NCI-H146 treated with DMSO at 0.1 percent for 48 hours (cell line): ENCODE measurements at regions not wholly inside any gene's neighbourhood (a gene's known extent, or its start where the extent isn't known, plus 50 kb on each side); places are given as distances from the start of the nearest gene placed in this dataset.

Experiments used
- DNase-seq: peaks from one replicate; lab custom pipeline; 2025; ENCODE audit not compliant: unreplicated experiment; lab: John Stamatoyannopoulos, UW

DNA sequence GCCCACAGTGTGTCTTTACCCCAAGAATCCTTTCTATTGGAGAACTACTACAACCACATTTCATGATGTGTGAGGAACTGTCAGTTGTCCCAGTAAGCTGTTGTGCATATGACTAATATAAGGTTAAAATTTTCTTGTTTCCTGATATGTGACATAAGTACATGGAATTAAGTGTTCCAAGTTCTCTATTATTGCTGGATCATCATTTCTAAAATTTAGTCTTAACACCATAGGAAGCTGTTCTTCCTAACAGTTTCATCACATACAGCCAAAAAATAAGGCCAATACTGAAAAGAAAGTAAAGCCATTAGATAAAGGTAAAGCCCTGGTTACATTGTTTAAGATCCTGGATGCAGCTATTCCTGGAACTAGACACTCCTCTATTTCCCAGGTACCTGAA is 620.9 kb upstream of the CDH8 start:
- DNase-seq = no peak

DNA sequence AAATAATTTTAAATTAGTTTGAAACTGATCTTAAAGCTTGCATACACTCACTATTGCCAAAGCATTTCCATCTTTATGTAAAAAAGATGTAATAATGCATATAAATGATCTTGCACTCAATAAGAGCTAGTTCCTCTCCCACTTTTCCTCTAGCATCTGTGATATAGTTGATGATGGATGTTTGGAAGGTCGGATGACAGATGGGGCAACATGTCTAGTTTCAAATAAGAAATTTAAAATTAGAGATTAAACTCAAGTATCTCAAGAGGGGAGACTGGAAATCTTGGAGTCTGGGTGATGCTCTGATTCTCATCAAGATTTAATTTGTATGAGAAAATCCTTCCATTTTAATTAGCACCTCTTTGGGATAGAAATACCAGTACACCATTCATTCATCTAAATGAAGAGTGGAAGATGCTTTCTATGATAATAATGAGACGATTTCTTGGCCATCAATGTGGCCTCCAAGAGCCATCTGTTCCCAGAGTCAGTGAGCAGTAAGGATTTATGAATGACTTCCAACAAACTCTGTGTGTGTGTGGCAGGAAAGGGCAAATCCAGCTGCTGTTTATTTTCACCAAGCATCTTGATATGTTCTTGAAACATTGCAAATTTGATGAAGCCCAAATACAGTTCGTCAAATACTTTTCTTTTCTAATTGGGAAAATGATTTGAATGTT is 616.3 kb upstream of the CDH8 start:
- no peak for DNase-seq

DNA sequence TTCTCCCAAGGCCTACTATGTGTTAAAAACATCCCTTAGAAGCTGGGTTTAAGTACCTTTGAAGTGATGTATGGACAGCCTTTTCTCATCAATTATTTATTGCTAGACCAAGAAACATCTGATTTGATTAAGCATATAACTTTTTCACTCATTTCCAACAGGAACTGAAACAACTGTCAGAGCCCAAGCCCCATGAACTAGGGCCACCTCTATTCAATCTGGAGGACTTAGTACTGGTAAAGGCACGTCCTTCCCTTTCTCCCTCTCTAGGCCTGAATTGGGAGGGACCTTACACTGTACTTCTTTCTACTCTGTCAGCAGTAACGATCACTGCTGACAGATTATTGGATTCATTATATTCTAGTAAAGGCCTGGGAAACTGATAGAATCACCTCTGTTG is 612.0 kb upstream of the CDH8 start:
- DNase-seq = no peak

DNA sequence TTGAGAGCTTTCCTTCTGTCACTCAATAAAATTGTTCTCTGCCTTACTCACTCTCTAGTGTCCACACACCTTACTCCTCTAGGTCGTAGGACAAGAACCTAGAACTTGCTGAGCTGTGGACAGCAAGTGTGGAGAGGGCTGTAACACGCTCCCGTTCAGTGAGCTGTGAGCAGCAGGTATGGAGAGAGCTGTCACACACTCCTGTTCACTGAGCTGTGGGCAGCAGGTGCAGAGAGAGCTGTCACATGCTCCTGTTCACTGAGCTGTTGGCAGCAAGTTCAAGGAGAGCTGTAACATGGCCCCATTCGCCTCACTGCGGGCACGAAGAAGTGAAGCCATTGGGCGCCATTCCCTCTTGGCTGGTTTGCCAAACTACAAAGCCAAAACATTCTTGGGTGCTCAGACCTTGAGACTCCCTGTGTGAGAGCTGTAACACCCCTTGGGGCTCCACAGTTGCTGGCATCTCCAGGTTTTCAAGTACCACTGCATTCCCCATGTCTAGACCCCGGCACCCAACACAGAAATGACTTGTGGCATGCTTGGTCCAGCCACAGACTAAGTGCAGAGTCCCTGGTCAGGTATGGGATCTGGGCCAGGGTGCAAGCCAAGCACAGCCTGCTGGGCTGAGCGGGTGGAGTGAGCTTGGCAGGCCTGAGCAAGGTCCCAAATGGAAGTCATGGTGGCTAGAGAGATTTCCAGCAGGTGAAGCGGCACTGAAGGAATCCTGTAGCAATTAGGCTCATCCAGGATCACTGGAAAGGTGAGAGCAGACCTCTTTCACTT is 608.0 kb upstream of the CDH8 start:
- DNase-seq = no peak

DNA sequence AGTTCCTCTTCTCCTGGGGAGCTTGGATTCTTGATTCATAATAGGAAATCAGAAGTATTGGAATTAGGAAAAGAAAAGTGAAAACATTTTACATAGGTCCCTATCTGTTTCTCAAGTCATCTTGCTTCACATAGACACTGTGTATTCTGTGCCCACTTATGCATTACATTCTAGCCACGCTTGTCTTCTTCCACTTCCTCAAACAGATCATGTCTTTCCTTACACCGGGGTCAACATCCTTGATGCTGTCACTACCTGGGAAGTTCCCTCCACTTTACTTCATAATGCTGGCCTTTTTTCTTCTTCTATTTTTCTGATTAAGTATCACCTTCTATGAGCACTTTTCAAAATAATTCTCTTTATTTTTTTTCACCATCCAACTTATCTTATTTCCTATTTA is 606.4 kb upstream of the CDH8 start:
- DNase-seq = no peak

DNA sequence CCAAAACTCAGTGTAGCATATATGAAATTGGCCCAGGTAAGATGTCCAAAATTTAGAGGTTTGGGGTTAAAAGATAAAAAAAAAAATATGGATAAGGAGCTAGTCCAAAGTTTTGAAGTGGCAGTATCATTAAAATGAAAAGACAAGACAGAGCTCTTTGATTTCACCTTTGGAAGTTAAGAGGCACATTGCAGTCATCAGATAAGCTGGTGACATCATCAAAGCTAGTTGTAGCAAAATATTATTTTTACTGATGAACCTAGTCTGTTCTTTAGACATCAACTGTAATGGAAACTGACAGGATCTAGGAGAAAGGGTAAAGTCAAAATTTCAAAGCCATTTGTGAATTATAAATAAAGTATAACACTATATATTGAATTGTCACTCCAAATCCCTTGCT is 603.7 kb upstream of the CDH8 start:
- no peak for DNase-seq

DNA sequence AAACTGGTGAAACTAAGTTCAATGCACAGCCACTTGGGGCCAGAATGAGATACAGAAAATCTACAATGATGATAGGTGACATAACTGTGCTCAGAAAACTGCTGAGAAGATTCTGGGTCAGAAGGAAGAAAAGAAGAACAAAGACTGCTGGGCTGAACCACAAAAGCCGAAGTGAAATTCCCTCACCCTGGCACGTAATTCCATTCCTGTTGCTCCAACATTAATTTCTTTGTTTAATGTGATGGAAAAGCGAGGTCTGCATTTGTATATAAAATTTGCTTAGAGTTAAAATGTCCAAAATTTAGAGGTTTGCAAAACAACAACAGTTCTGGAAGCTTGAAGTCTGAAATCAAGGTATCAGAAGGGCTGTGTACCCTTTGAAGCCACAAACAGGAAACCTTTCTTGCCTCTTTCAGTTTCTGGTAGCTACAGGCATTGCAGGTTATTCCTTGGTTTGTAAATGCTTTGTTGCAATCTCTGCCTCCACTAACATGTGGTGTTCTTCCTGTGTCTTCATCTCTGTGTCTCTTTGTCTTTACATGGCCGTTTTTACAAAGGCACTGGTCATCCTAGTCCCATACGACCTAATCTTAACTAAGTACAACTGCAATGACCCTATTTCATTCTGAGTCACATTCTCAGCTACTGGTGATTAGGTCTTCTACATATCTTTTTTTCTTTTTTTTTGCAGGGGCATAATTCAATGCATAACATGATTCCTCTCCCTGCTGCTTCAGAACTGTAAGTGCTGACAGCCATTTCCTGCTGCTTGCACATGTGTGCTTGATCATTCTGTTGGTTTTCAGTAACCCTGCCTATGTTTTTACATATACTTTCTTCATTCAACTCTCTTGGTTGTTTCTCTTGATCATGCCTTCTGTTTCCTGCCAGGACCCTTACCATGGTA is 603.0 kb upstream of the CDH8 start:
- no peak for DNase-seq

DNA sequence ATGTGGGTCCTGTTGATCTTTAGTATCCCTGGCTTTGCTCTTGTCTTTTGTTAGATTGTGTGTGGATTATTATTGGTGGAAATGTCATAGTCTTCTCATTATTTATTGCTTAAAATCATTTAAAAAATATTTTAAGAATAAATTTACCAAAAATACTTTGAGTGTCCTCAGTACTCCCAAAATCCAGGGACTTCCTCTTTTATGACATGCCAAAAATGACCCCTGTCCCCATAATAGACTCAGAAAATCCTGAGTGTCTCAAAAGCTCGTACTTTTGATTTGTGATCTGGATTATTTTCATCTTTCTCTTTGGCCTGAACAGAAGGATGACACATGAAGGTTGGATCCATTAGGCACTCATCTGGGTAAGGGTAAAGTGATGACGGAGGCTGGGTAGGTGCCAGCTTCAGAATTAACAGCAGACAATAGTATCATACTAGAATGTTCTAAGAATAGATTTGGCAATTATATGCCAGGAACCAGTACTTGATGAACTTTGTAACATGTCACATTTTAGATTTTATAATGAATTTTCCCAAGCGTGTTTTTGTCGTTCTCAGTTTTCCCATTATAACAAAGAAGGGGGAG is 602.2 kb upstream of the CDH8 start:
- no peak for DNase-seq

DNA sequence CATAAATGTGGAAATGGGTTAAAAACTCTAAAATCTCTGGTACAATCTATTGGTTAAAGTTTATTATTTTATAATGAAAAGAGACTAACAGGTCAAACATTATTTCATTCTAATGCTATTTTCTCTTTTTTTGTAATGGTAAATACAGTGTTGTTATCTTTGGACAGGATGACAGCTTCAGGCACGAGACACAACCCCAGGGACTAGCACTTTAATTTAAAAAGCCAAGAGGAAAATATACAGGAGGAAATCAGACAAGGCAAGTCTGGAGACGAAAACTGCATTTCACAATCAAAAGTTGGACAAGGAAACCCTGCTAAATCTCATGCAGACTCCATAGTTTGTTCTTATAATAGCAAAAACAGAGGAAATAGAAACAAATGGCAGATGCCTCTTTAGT is 589.1 kb upstream of the CDH8 start:
- no peak for DNase-seq

DNA sequence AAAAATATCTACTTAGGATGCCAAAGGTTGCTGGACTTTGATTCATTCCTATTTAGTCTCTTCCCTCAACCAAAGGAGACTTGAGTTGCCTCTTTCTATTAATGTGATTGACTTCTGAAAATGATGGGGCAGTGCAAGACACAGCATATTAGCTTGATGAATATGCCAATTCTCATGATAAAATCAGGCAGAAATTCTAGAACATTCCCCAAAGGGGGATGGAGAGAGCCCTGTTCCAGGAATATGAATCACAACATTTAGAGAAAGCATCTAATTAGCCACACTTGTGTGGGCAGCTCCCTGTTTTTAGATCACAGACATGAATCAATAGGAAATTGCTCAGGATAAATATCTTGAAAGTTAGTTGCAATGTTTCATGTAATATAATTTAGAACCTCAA is 584.0 kb upstream of the CDH8 start:
- no peak for DNase-seq

DNA sequence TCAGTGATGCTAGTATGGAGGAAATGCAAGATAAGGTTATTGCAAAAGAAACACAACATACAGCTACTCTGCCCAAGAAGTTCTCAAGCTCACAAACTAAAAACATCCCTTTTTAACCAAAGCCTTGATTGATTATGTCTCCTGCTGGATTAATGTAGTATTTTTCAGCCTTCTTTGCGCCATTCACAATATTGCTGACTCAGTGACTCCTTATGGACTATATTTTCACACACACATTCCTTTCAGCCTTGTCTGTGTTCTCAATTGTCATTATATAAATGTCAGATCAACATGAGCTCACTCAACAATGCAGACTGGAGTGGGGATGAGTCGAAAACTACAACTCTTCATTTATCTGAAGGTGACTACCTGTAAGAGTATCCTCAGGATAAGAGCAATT is 579.3 kb upstream of the CDH8 start:
- DNase-seq = no peak

DNA sequence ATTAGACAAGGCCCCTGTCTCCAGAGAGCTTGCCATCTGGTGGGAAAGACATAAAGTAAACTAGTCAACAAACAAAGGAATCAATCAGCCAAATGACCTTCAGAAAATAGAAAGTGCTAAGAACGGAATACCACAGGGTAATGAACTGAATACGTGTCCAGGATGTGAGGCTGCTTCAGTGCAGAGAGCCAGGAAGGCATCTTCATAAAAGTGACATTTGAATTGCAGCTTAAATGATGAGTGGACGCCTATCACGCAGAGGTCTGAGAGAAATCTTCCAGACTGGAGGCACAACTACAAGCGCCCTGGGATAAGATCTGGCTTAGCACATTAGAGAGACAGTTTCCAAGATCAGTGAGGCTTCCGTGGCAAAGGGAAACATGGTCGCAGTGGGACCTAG is 574.1 kb upstream of the CDH8 start:
- DNase-seq = no peak

DNA sequence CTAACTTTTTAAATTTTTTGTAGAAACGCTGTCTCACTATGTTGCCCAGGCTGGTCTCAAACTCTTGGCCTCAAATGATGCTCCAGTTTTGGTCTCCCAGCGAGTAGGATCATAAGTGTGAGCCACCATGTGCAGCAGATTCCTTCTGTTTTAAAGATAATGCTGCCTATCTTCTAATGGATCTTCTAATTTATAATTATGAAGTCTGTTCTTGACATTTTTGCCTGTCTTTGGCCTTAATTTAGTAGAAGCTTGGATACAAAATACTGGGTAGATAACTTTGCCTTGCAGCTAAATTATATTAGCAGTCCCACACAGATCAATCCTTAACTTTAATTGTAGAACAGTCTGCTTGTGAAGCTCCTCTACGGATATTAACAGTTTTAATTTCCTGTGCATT is 566.6 kb upstream of the CDH8 start:
- DNase-seq = no peak

DNA sequence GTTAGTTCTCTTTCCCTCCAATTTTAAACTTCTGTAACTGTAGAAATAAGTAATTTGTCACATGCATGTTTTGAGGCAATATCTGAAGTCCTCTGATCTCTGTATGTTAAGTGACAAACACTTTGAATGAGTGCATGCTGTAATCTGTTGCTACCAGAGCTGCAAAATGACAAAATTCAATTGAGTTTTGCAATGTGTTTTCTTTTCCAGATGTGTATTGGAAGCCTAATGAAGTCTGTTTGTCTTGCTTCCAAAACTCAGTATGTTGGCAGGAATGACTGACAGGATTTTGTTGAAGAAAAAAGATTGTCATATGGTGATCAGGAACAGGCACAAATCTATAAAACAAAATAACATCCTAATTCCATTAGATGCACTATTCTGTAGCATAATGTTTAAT is 561.6 kb upstream of the CDH8 start:
- no peak for DNase-seq

DNA sequence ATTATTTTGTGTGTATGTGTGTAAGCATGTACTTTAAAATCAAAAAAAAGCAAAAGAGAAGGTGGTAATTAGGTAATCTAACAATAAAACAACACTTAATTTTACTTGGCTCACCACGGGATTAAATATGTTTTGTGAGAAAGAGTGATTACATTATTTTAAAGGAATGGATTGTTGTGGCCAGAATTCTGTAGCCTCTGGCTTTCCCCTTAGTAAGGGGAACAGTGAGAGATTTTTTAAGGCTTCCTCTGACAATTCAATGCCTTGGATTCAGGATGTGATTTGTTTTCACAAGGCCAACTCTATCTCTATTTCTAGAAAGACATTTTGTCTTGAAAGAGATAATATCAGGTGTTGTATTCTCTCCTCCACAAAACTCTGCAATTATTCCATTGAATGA is 560.3 kb upstream of the CDH8 start:
- no peak for DNase-seq

DNA sequence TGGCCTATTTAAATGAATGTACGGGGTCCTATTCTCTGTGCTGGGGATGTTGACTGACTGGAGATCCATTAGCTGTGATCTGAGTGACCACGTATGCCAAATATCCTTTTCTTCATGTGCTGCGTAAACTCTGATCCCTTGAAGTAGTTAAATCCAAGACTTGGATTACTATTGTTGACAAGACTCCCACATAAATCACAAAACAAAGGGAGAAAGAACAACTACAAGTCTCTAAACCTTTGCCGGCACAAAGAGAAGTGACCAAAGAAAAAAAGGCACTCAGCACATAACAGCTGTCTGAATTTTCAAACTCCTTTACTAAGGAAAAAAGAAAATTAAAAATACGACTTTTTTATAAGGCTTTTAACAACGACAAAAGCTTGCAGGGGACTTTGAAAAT is 559.9 kb upstream of the CDH8 start:
- DNase-seq = no peak

DNA sequence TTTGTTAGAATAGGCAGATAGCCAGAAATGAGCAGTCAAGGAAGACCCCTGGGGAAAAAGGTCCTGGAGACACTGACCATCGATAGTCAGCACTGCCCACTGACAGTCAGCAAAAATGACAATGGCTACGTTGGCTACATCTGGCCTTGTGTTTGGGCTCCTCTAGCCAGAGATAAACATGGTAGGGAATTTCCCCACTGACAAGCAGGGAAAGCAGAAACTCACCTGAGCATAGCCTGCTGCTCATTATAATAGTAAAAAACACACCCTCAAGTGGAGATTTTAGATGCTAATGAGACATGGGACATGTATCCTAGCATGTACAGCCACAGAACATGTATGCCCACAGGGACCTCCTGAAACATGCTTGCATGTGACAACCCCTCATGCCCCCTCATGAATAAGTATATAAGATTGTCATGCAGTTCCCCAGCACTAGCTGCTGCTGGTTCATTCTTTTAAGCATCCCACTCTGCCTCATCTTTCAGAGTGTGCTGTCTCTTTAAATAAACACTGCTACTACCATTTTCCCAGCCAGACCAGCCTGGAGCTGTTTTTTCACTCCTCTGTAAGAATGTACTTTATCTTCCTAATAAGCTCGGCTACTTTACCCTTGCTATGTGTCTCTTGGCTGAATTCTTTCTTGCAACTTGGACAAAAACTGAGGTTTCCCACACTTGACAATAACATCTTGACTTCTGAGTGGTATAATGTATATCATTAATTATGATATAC is 550.1 kb upstream of the CDH8 start:
- no peak for DNase-seq

DNA sequence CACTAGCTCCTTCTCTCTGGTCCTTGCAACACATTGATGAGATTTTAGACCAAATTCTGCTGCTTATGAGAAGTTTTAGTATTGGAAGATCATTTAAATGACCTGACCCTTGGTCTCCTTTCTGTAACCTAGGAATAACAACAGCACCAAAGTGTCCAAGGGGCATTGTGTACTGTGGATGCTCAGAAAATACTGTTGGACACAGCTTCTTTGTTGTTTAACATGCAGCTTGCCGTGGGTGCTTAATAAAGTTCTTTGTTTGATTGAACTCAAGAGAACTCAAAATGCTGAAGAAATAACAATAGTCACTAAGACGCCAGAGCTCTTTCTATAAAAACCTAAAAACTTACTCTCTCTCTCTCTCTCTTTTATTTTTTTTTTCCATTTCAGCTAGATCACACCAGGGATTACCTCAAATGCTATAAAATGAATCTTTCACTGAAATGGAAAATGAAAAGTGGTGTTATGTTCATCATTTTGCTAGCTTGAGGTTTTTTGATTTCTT is 548.9 kb upstream of the CDH8 start:
- no peak for DNase-seq

DNA sequence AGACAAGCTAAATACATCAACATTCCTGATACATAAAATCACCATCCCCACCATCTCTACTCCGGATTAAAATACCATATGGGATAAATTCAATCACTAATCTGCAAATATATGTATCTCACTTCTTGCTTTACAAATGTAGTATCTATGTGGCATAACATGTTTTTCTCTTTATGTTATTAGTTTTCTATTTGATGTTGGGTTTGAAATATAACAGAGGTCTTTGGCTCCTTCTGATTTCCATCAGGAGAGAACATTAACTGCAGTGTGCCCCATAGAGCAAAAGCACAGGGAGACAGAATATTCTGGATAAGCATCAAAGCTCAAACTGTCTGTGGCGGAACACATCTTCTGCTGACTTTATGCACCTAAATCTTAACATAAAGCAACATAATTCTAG is 547.2 kb upstream of the CDH8 start:
- DNase-seq = no peak

DNA sequence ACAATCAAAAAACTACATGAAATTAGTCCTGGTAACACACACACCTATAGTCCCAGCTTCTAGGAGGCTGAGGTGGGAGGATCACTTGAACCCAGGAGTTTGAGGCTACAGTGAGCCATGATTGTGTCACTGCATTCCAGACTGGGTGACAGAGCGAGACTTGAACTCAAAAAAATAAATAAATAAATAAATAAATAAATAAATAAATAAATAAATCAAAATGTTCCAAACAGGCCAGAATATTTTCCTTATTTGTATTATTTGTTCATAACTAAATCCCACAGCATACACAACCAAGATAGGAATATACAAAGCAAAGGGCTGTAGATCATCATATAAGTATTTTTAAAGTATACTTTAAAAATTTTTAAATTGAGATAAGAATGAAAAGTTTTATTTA is 537.2 kb upstream of the CDH8 start:
- no peak for DNase-seq

DNA sequence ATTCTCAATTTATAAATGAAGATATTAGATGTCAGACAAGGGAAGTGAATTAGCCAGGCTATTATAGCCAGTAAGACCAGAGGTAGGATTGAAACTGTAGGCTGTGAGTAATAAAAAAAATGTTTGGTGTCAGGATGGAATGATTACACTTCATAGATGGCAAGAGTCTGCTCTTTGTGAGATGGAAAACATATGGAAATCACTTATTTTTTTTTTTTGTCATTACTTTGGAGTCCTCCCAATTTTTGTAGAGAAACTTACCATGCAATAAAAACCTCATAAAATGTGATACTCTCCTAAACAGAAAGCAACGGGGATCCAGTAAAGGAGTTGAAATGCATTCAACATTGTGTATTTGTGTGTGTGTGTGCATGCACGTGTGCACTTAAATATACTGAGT is 532.7 kb upstream of the CDH8 start:
- no peak for DNase-seq
